Esophagus squamous epithelium (tissue), 5 donors: ENCODE measurements at regions not wholly inside any gene's neighbourhood (a gene's known extent, or its start where the extent isn't known, plus 50 kb on each side); places are given as distances from the start of the nearest gene placed in this dataset.

Source experiments
- DNase-seq: peaks from one replicate; lab custom pipeline; 2025; lab: John Stamatoyannopoulos, UW
- H3K27ac ChIP-seq, 4 donors: fragments of 200-600 bp; sonication (generic); one replicate each; pipeline ENCODE4 v1.5.1; 2016 to 2019; ENCODE audit warnings: mild to moderate bottlenecking in 1 of 4
- H3K27me3 ChIP-seq, 4 donors: fragments of 200-600 bp; sonication (generic); 1 replicate in 3 of 4; 2 replicates in 1 of 4; pipeline versions ENCODE4 v1.5.1 to v1.6.0; 2017 to 2021; ENCODE audit warnings: antibody characterized with exemption in 1 of 4
- H3K36me3 ChIP-seq, 3 donors: fragments of 200-600 bp; sonication (generic); one replicate each; pipeline ENCODE4 v1.5.1; 2016 to 2019
- H3K4me1 ChIP-seq, 3 donors: fragments of 200-600 bp; sonication (generic); one replicate each; pipeline ENCODE4 v1.5.1; 2017 to 2019
- H3K4me3 ChIP-seq, 4 donors: fragments of 200-600 bp; sonication (generic); 1 replicate in 3 of 4; 2 replicates in 1 of 4; pipeline ENCODE4 v1.5.1; 2016 to 2019; ENCODE audit warnings: mild to moderate bottlenecking in 2 of 4, moderate library complexity in 1 of 4
- H3K9me3 ChIP-seq, 3 donors: fragments of 200-600 bp; sonication (generic); one replicate each; pipeline ENCODE4 v1.5.1; 2016 to 2019
- POLR2A ChIP-seq, 4 donors: fragments of 450-650 bp; IDR thresholded peaks; one replicate each; pipeline ENCODE4 v1.6.1; 2017; ENCODE audit warnings: antibody characterized with exemption in 4 of 4, mild to moderate bottlenecking in 4 of 4, moderate library complexity in 3 of 4
- WGBS, 2 donors: methylation state at CpG; one replicate each; pipeline ENCODE4 v1.1.5; 2018; 5-methylcytosine and 5-hydroxymethylcytosine counted together
- intact Hi-C: fragments of 100-400 bp; cut with DNase I; formaldehyde crosslinking; loops from one replicate; pipeline ENCODE4 v1.15.0; 2022
- TF ChIP-seq, protein P1 (sequence below), 6 experiments: fragments of 450-650 bp in 4 of 6; fragments of 200-600 bp in 2 of 6; sonication (generic) in 2 of 6; IDR thresholded peaks; one replicate each; pipeline ENCODE4 v1.5.1; 2016 to 2019; ENCODE audit warnings: antibody characterized with exemption in 6 of 6, mild to moderate bottlenecking in 4 of 6, moderate library complexity in 4 of 6
- donor health status: DM: yes; HTN: yes; CAD: no.

DNA sequence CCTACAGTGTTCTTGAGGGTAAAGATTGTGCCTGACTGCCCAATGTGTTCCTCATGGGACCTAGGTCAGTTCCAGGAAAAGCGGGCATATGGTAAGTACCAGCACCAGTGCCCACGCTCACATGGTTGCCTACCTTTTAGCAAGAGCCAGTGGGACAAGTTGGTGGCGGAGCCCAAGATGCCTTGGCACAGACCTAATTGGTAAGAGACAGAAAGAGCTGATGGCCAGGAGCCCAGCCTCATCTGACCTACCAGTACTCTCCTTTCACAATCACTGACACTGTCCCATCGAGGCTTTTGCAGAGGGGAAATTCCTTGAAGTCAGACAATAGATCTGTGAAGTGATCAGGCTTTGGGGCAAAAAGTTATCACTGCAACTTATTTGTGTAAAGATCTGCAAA lies 98.4 kb upstream of the BCL6 start:
- DNase-seq, result no peak
- Histone ChIP-seq H3K9me3 (no peaks in the 10 kb centered on the region), H3K4me1 (peaks cover 0 to 22% (median 8%) of the 10 kb centered on the region in 3 donors), H3K27ac (no peak overlapping the region), H3K36me3 (no peaks in the 10 kb centered on the region), H3K4me3 (no peak overlapping the region), H3K27me3 (peaks cover 0 to 3% (median 0%) of the 10 kb centered on the region in 4 donors)
- intact Hi-C loops, result no loop called here
- TF ChIP-seq, protein P1, sequence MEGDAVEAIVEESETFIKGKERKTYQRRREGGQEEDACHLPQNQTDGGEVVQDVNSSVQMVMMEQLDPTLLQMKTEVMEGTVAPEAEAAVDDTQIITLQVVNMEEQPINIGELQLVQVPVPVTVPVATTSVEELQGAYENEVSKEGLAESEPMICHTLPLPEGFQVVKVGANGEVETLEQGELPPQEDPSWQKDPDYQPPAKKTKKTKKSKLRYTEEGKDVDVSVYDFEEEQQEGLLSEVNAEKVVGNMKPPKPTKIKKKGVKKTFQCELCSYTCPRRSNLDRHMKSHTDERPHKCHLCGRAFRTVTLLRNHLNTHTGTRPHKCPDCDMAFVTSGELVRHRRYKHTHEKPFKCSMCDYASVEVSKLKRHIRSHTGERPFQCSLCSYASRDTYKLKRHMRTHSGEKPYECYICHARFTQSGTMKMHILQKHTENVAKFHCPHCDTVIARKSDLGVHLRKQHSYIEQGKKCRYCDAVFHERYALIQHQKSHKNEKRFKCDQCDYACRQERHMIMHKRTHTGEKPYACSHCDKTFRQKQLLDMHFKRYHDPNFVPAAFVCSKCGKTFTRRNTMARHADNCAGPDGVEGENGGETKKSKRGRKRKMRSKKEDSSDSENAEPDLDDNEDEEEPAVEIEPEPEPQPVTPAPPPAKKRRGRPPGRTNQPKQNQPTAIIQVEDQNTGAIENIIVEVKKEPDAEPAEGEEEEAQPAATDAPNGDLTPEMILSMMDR (IDR thresholded peaks at IDR 0.05), result no peak
- no peak for TF ChIP-seq POLR2A (IDR thresholded peaks at IDR 0.05)
- WGBS, 2 donors, result 67 to 72% methylated on average over 4 of the region's 4 CpGs

DNA sequence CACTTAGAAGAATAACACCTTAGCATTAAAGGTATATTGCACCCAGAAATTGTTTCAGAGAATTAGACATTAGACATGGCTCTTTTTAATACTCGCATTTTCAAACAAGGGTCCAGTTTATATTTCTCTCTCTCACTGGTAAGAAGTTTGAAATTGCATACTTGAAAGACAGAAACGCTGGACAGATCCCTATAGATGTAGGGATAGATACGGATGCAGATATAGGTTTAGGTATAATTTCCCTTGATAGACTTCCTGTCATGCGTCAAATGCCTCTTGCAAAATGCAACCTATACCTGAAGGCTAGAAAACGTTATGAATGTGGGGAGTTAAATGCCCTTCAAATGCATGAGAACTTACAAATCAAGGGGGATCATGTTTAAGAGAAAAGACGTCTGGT lies 99.4 kb upstream of the BCL6 start:
- no peak overlapping the region for H3K27ac ChIP-seq
- no peaks in the 10 kb centered on the region for H3K9me3 ChIP-seq
- 72 to 74% methylated on average over 6 of the region's 6 CpGs for WGBS, 2 donors
- H3K36me3 ChIP-seq, result no peaks in the 10 kb centered on the region
- H3K4me3 ChIP-seq, result no peak overlapping the region
- no peak for TF ChIP-seq POLR2A (IDR thresholded peaks at IDR 0.05)
- TF ChIP-seq, protein P1 (IDR thresholded peaks at IDR 0.05), result no peak
- DNase-seq, result no peak
- H3K27me3 ChIP-seq, result peaks cover 0 to 3% (median 0%) of the 10 kb centered on the region in 4 donors
- H3K4me1 ChIP-seq, result peaks cover 0 to 26% (median 10%) of the 10 kb centered on the region in 3 donors
- intact Hi-C loops, result no loop called here

DNA sequence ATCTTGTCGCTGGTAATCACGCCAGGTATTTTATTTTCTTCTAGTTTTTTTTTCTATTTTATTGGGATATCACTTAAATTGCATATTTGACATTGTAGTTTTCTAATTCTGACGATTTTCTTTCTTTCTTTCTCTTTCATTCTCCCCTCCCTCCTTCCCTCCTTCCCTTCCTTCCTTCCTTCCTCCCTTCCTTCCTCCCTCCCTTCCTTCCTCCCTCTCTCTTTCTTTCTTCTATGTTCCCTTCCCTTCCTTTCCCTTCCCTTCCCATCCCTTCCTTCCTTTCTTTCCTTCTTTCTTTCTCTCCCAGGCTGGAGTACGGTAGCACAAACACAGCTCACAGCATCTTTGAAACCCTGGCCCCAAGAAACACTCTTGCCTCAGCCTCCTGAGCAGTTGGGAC lies 100.6 kb upstream of the BCL6 start:
- peaks cover 0 to 3% (median 0%) of the 10 kb centered on the region in 4 donors for H3K27me3 ChIP-seq
- no peak overlapping the region for H3K27ac ChIP-seq
- TF ChIP-seq, protein P1 (IDR thresholded peaks at IDR 0.05), result no peak
- no peak for TF ChIP-seq POLR2A (IDR thresholded peaks at IDR 0.05)
- no peak for DNase-seq
- no peaks in the 10 kb centered on the region for H3K36me3 ChIP-seq
- H3K9me3 ChIP-seq, result no peaks in the 10 kb centered on the region
- no peak overlapping the region for H3K4me3 ChIP-seq
- H3K4me1 ChIP-seq, result peaks cover 0 to 31% (median 10%) of the 10 kb centered on the region in 3 donors
- WGBS, 2 donors, result 79 to 80% methylated on average over 4 of the region's 4 CpGs
- intact Hi-C loops, result no loop called here

DNA sequence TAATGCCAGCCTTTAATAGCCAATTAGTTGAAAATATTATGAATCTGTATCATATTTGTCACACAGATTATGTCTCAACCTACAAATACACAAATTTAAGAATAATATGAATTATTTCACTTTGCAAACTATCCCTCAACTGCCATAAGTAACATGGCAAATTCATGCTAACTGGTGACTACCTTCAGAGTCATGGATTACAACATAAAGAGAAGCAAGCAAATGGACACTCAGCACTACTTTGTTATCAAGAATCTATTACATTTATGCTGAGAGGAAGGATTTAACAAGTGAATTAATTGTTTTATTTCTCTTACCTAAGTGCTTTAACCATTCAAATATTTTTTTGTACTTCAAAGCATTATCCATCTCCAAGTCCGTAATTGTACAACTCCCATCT lies 103.1 kb upstream of the BCL6 start:
- Histone ChIP-seq H3K9me3 (peaks cover 0 to 10% (median 0%) of the 10 kb centered on the region in 3 donors), H3K4me3 (no peak overlapping the region), H3K27me3 (peaks cover 0 to 3% (median 0%) of the 10 kb centered on the region in 4 donors), H3K36me3 (no peaks in the 10 kb centered on the region), H3K4me1 (peaks cover 0 to 34% (median 14%) of the 10 kb centered on the region in 3 donors), H3K27ac (no peak overlapping the region)
- WGBS, 2 donors, result 100% methylated on average over 1 of the region's 1 CpG
- DNase-seq, result no peak
- intact Hi-C loops, result no loop called here
- TF ChIP-seq, protein P1 (IDR thresholded peaks at IDR 0.05), result no peak
- no peak for TF ChIP-seq POLR2A (IDR thresholded peaks at IDR 0.05)

DNA sequence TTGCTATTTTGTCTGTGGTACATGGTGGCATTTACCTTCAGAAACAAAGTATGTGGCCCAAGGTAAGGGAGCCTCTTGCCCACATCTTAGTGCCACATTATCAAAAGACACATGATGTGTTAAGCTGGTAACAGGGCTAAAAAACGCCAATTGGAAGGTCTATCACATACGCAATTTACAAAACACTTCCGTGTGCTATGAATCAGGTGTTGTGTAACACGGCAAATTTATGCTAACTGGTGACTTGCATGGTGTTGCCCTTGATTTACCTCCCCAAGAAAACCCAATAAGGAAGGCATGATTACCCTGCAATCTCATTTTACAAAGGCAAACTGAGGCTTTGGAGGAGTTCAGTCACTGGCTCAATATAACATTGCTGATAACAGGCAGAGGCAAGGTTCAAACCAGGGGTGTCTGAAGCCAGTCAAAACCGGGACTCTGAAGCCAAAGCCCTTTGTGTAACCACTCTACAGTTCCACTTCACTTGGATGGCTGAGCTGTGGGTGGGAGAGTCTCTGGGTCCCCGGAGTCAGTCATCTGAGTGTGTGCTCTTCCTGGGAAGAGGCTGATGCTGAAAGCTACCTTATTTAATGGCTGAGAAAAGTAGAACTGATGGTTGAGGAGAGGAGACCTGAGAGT lies 103.9 kb upstream of the BCL6 start:
- Histone ChIP-seq H3K27me3 (peaks cover 0 to 3% (median 0%) of the 10 kb centered on the region in 4 donors), H3K36me3 (no peaks in the 10 kb centered on the region), H3K9me3 (peaks cover 0 to 10% (median 0%) of the 10 kb centered on the region in 3 donors), H3K4me3 (no peak overlapping the region), H3K4me1 (peaks cover 0 to 38% (median 14%) of the 10 kb centered on the region in 3 donors), H3K27ac (peak overlapping the region in 3 of 4 donors; percentile 46 to 77 (median 74))
- intact Hi-C loops, result no loop called here
- no peak for TF ChIP-seq POLR2A (IDR thresholded peaks at IDR 0.05)
- no peak for DNase-seq
- 84 to 88% methylated on average over 6 of the region's 6 CpGs for WGBS, 2 donors
